GM21447 (cell line): ENCODE measurements at regions not wholly inside any gene's neighbourhood (a gene's known extent, or its start where the extent isn't known, plus 50 kb on each side); places are given as distances from the start of the nearest gene placed in this dataset.

Experiments
- ATAC-seq: cut with Tn5 transposase; IDR thresholded peaks from one replicate; pipeline ENCODE4 v1.9.1; 2021; ENCODE audit not compliant: unreplicated experiment

DNA sequence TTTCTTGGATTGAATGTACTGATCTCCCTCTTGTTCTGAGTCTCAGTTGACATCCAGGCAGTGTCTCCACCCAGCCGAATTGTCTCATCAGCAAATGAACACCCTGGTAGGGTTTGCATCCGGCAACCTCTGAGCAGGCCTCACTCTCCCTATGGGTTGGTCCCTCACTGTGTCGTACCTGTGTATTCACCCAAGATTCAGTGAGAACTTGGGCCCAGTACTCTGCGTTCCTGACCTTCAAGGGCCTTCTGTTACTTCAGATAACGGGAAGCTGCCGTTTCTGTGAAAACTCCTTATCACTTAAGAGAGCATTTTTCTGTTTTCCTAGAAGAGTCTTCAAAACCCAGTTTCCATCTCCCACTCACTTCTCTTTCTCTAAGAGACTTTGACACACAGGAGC lies 915.6 kb downstream of the TBC1D22A start:
- ATAC-seq = no peak

DNA sequence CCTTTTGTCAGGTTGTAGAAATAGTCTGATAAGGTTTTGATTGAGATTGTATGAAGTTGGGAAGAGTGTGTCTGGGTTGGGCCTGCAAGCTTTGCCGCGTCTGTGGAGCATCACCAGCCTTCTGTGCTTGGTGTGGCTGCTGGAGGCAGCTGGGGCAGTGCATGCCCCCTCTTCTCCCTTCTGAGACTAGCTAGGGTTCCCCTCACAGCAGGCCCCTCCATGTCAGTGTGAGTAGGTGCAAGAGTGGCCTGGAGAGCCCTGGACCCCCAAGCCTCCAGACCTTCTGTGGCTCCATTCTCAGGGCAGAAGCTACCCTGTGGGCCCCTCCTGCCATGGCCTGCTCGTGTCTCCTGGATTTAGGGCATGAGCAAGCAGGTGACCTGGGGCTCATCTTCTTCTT lies 914.2 kb downstream of the TBC1D22A start:
- no peak for ATAC-seq

DNA sequence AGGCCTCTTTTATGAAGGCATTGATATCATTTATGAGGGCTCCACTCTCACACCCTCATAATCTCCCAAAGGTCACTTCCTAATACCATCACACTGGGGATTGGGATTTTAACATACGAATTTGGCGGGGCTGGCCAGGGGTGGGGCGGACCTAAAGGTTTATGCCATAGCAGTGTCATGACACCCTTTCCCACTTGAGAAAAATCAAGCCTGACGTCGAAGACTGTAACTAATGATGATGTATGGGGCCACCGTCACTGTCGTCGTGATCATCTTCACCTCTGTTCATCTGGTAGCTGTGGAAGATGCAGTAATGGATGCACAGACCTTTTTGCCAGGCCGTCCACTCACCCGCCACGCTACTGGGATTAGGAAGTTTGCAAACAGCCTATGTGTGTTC lies 912.1 kb downstream of the TBC1D22A start:
- no peak for ATAC-seq

DNA sequence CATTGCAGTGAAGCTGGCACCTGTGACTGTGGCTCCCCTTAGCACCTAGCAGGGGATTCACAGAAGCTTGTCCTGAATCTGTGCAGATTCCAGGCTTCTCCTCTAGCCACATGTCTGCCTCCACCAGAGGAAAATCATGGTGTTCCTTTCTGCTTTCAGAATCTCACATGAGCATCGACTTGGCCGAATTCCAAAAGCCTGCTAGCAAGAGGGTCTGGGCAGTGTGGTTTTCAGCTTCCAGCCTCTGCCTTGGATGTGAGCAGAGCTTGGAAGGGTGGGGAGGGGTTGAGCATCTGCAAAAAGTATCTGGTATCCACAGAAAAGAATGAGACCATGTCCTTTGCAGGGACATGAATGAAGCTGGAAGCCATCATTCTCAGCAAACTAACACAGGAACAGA lies 911.1 kb downstream of the TBC1D22A start:
- no peak for ATAC-seq

DNA sequence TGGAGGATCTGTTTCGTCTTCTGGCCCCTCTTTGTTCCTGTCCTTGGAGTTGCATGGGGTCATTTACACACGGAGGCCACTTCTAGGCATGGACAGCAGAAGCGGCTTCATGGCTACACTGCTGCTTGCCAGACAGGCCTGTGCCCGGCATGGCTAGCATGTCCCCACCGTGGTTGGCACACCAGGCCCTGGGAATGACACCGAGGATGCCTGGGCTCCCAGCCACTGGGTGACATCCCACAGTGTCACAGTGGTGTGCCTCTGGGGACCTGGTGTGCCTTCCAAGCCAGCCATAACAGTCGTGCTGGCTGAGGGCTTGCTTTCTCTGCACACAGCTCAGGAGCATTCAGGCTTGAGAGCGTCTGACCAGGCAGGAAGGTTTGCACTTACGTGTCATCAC lies 910.1 kb downstream of the TBC1D22A start:
- ATAC-seq = no peak

DNA sequence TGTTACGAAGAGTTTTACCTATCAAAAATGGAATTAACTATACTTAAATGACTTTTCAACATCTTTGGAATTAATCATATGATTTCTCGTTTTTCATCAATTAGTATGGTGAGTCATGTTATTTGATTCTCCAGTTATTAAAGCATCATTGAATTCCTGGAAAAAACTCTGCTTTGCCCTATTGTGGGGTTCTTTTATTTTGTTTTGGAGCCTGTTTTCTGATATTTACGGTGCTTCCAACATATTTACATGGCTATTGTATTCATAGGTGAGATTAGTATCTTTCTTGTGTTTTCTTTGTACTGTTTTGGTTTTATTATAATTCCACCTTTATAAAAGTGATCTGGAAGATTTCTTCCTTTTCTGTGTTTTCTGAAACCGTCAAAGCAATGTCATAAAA lies 902.7 kb downstream of the TBC1D22A start:
- no peak for ATAC-seq

DNA sequence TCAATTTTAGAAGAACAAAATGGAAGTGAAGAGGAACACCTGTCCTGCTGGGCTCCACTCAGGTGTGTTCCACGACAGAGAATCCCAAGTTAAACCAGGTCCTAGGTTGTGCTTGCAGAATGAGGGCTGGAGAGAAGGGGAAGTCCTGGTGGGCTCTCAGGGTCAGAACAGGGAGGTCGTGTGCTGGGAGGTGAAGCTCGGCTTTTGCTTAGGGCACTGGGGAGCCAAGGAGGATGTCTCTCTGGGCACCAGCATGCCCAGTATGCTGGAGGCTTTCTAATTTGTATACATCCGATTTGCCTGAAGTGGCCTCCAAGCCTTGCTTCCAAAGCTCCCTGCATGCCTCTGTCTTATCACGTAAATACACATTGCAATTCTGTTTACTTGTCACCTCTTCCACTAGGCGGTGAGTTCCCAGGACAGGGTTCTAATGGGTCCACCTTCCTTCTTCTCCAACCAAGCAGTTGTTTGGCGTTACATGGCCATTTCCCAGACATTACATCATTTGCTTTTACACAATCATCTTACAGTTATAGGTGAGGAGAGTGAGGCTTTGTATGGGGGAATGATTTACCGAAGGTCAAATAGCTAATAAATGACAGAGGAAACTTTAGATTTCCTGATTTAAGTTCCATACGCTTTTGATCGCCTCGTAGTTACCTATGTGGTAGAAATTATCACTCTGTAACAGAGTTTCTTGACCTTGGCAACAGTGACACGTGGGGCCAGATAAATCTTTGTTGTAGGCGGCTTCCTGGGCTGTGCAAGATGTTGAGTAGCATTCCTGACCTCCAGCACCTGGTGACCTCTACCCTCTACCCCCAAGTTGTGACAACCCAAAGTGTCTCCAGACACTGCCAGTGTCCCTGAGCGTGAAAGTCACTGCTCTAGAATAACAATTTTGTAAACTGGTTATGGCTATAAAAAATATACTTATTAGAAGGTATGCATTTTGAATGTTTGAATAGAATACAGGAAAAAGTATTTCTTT lies 901.5 kb downstream of the TBC1D22A start:
- ATAC-seq = no peak

DNA sequence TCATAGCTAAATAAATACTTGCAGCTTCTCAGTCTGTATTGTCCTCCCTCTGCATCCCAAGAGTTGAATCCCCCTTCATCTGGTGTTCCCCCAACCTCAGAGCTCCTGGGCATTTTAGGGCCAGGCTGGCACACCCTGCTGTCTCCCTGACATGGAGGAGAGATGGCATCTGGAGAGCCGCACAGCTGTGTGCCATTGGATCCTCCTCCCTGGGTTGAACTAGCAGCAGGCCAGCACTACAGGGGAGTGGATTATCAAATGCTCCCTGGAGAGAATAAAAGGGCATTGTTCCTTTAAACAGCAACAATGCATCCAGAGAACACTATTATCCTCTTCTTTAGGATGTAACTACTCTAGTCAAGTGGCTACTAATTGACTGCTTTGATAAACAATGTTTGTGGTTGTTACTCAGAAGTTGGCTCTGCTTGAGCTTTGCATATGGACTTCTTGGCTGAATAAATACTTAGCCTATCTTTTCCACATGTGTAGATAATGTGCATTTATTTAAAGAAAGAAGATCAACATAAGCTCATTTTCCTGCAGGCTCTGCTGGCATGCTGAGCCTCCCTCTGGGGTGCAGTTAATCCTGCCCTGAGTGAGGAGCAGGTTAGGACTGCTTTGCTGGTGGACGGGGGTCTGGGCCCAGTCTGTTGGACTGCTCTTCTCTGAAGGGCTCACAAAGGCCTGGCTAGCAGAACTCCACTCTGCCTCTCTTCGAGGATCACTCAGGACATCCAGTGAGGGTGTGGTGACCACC lies 897.2 kb downstream of the TBC1D22A start:
- ATAC-seq = no peak

DNA sequence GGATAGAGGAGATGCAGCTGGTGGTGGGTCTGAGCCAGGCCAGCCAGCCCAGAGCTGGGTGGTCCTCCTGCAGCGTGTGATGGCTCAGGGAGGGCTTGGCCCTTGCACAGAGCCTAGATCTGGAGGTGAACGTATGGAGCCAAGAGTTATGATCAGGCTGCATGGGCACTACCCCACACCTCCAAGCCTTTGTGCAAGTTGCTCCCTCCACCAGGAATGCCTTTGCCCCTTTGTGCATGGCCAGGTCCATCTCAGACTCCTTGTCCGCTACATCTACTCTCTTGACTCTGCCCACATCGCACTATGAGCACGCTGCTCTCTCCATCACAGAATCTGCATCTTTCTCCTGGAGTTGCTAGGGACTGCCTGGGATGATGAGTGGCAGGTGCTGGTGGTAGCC lies 895.7 kb downstream of the TBC1D22A start:
- no peak for ATAC-seq

DNA sequence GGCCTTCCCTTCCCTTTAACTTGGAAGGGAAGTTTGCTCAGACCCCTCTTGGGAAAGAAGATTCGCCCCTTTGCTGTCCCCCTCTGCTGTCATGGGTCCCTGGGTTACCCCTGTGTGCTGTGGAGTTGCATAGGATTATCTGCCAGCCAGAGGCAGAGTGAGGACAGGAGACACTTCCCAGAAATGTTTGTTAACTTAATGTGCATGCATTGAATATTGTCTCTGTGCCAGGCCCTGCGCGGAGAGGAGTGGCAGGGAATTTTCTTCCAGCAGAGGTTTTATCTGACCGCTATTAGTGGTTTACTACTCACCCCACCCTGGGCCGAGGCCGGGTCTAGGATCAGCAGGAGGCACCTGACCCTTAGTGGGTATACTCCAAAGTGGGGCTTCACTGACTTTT lies 894.8 kb downstream of the TBC1D22A start:
- no peak for ATAC-seq

DNA sequence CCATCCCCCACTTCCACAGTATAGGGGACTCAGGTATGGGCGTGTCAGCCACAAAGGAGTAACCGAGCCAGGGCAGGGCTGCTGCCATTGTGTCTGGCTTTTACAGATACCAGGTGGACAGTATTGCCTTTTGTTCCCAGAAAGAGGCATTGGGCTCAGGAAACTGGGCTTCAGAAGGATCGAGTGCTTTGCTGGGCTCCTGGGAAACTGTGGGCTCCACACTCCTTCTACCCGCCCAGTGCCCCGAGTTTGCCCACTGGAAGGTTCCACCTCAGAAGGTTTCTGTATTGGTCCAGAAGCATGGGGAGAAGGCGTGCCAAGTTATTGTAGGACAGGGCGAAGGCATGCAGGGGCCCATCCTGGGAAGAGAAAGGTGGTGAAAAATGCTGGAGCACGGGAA lies 894.4 kb downstream of the TBC1D22A start:
- ATAC-seq = no peak

DNA sequence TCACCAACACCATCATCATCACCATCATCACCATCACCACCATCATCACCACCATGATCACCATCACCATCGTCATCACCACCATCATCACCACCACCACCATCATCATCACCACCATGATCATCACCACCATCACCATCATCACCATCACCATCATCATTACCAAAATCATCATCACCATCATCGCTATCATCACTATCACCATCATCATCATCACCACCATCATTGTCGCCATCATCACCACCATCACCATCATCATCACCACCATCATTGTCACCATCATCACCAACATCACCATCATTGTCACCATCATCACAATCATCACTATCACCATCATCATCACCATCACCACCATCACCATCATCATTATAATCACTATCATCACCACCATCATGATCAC lies 893.5 kb downstream of the TBC1D22A start:
- ATAC-seq = no peak

DNA sequence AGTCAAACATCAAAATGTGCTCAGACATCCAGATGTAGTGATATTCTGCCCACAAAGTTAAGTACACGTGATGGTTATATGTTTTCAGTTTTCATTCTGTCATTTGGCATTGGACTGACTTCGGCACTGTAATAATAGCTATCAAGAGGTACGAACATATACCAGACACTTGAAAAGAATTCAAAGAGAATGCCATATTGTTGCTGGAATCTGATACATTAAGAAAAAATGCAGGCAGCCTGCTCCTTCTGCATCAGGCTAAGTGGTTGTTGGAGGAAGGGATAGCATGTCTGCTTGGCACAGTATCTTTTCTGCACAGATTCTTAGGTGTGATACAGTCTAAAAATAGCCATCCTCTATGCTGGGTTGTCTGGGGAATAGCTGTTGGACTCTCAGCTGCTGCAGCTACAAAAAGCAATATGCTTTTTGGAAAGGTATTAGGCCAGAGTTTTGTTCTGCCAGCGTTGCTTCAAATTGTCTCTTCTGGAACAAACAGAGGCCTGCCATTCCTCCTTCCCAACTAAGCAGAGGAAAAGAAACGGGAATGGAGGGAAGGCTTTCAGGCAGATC lies 892.6 kb downstream of the TBC1D22A start:
- ATAC-seq = no peak

DNA sequence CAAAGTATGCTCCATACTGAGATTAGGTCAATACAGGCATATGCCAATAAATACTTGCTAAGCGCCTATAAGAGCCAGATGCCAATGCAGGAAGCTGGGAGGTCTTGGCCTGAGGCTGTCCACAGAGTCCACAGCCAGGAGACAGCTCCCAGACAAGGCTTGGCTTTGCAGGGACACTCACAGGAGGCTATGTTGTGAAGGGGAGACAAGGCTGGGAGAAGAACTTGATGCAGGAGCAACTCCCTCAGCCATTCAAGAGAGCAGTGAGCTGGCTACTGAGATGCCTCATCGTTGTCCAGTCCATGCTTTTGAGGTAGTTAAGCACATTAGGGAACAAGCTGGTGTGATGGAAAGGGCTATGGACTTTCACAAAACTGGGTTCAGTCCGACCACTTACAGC lies 891.5 kb downstream of the TBC1D22A start:
- ATAC-seq = no peak

DNA sequence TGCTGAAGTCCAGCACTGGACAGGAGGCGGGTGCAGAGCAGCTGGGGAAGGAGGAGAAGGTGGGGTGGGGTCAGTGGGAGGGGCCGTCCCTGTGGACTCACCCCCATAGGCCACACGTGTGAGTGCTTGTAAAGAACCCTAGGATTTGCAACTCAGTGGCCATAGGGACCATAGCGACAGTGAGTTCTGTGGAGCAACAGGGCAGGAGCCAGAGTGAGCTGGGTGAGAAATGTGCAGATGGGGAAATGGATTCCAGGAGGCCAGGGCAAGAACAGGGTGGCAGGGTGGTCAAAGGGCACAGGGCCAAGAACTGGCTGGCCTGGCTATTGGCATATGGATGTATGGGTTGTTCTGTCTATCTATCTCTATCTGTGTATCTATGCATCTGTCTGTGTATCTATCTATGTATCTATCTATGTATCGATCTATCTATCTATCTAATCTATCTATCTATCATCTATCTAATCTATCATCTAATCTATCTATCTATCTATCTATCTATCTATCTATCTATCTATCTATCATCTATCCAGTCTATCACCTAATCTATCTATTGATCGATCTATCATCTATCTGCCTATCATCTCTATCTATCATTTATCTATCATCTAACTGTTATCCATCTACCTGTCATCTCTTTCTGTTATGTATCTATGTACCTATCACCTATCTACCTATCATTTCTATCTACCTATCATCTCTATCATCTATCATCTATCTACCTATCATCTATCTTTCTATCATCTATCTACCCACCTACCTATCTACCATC lies 889.0 kb downstream of the TBC1D22A start:
- ATAC-seq = no peak

DNA sequence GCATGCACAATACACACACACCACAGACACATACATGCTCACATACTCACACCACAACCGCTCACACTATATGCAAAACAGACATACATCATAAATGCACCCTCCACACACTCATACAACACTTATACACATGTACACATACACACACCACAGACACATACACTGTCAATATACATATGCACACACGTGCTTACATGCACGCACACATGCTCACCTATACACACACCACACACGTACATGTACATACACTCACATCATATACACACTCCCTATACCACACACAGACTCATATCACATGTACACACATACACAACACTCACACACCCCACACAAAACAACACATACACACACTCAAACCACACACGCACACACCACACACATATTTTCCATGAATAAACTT lies 885.3 kb downstream of the TBC1D22A start:
- ATAC-seq = no peak

DNA sequence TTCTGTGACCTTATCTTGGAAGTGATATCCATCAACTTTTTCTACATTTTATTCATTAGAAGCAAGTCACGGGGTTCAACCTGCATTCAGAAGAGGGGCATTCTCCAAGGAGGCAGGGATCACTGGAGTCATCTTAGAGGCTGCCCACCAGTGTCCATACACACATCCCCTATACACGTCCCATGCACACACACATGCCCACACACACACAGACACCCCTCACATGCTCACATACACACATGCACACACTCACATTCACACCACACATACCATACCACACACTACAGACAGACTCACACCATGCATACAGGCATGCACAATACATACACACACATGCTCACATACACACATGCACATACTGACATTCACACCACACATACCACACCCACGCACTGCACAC lies 884.7 kb downstream of the TBC1D22A start:
- no peak for ATAC-seq

DNA sequence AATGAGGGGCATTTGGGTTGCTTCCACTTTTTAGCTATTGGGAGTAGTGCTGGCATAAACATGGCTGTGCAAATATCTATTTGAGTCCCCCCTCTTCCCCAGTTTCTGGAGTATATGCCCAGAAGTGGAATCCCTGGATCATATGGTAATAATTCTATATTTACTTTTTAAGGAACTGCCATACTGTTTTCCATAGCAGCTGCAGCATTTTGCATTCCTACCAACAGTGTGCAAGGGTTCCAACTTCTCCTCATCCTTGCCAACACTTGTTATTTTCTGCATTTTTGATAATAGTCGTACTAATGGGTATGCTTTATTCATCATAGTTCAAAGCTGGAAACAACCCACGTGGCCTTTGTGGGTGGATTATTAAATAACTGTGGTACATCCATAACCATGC lies 883.5 kb downstream of the TBC1D22A start:
- no peak for ATAC-seq

DNA sequence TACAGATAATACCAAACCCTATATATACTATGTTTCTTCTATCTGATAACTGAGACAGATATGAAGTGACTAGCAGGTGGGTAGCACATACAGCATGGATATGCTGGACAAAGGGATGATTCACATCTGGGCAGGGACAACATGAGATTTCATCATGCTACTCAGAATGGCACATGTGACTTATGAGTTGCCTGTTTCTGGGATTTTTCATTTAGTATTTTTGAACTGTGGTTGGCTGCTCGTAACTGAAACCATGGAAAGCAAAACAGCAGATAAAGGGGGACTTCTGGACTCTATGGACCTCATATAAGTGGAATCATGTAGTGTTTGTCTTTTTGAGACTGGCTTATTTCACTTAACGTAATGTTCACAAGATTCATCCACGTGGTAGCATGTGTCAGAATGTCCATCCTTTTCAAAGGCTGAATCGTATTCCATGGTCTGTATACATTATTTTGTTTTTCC lies 883.0 kb downstream of the TBC1D22A start:
- no peak for ATAC-seq

DNA sequence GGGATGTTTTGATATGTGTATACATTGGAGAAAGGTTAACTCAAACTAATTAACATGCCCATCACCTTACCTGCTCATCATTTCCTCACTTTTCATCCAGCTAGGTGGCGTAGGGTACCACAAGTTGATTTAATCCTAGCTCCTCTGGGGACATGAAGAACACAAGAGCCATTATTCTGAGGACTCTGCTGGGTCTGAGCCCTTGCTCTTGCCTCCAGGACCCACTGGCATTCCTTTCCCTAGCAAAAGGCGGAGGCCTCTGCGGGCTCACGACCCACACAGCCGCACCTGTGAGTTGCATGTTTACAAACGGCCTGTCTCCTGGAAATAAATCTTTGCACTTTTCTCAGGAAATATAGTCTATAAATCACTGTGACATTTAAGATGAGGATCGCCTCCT lies 871.9 kb downstream of the TBC1D22A start:
- no peak for ATAC-seq

DNA sequence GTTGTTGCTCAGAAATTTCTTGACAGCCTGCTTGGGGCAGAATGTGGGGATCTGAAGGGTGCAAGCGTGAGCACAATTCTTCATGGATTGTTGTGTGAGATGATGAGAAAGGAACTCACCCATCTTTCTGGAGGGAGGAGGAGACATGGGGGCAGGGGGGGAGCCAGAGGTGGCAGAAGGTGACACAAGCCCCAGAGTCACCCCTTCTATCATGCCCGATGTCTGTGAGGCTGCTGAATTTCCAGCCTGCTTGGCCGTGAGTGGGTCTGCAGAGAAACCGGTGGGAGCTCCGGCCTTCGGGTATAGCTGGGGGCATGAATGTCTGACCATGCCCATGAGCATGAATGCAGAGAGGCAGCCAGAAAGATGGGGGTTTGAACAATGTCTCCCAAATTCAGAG lies 870.7 kb downstream of the TBC1D22A start:
- ATAC-seq = no peak
